IMR-90 (cell line): ENCODE measurements at regions not wholly inside any gene's neighbourhood (a gene's known extent, or its start where the extent isn't known, plus 50 kb on each side); places are given as distances from the start of the nearest gene placed in this dataset.

Source experiments
- ATAC-seq: fragments of 200-7000 bp; cut with Tn5 transposase; 2 replicates; pipeline ENCODE4 v1.9.1; 2020; ENCODE audit warnings: low read depth, mild to moderate bottlenecking, moderate library complexity
- BruUV-seq: library from RNA; stranded (reverse); fragments of 400-500 nt; replicated peaks from 2 replicates; lab custom pipeline; 2021; lab: Mats Ljungman, UMichigan
- CTCF ChIA-PET: fragments of 300-600 bp; formaldehyde crosslinking; extraction: SDS; loops from one replicate; lab custom pipeline; 2021; ENCODE audit warnings: antibody characterized with exemption; lab: Yijun Ruan, JAX
- POLR2A ChIA-PET: fragments of 300-600 bp; sonication (Branson Sonifier 250); formaldehyde crosslinking; loops from one replicate; lab custom pipeline; 2022; ENCODE audit warnings: antibody characterized with exemption; ENCODE audit not compliant: unreplicated experiment; lab: Charles Lee
- DNase-seq: peaks from one replicate; pipeline ENCODE4 v3.0.0; 2013
- H2AFZ ChIP-seq: replicated peaks from 2 replicates; pipeline ENCODE3; 2013; ENCODE audit warnings: low read length, mild to moderate bottlenecking; ENCODE audit not compliant: poor library complexity
- H2AK5ac ChIP-seq: 2 replicates; pipeline ENCODE4 v1.6.1; 2013; ENCODE audit warnings: low read depth, low read length, inconsistent platforms
- H2AK9ac ChIP-seq: replicated peaks from 2 replicates; pipeline ENCODE3; 2013; ENCODE audit warnings: mild to moderate bottlenecking, low read depth, low read length, moderate library complexity; ENCODE audit not compliant: poor library complexity
- H2BK120ac ChIP-seq: 2 replicates; pipeline ENCODE4 v1.6.1; 2013; ENCODE audit warnings: low read depth, low read length, inconsistent platforms
- H2BK15ac ChIP-seq: 3 replicates; pipeline ENCODE4 v1.6.1; 2013; ENCODE audit warnings: low read depth, low read length, inconsistent platforms
- H2BK20ac ChIP-seq: 2 replicates; pipeline ENCODE4 v1.6.1; 2013; ENCODE audit warnings: low read depth, mild to moderate bottlenecking, inconsistent platforms, low read length, moderate library complexity
- H2BK5ac ChIP-seq: 2 replicates; pipeline ENCODE4 v1.6.1; 2013; ENCODE audit warnings: mild to moderate bottlenecking, low read depth, low read length, inconsistent platforms; ENCODE audit not compliant: poor library complexity, severe bottlenecking
- H3K14ac ChIP-seq: replicated peaks from 2 replicates; pipeline ENCODE4 v1.6.1; 2013; ENCODE audit warnings: low read depth, low read length, inconsistent platforms
- H3K18ac ChIP-seq: 2 replicates; pipeline ENCODE4 v1.6.1; 2013; ENCODE audit warnings: low read depth, low read length, control low read depth
- H3K23ac ChIP-seq: 2 replicates; pipeline ENCODE4 v1.6.1; 2013; ENCODE audit warnings: low read depth, low read length, inconsistent platforms
- H3K27ac ChIP-seq: 2 replicates; pipeline ENCODE4 v1.5.1; 2013; ENCODE audit warnings: mild to moderate bottlenecking, control low read depth, low read length; ENCODE audit not compliant: insufficient read depth
- H3K27me3 ChIP-seq: 2 replicates; pipeline ENCODE4 v1.6.1; 2013; ENCODE audit warnings: low read length; ENCODE audit not compliant: control insufficient read depth, insufficient read depth
- H3K36me3 ChIP-seq: 2 replicates; pipeline ENCODE4 v1.6.1; 2013; ENCODE audit warnings: low read length, mixed read lengths; ENCODE audit not compliant: control insufficient read depth, insufficient read depth
- H3K4ac ChIP-seq: 2 replicates; pipeline ENCODE4 v1.6.1; 2013; ENCODE audit warnings: low read depth, low read length, inconsistent platforms
- H3K4me1 ChIP-seq: 2 replicates; pipeline ENCODE4 v1.6.1; 2013; ENCODE audit warnings: low read length, mixed read lengths; ENCODE audit not compliant: control insufficient read depth, insufficient read depth
- H3K4me2 ChIP-seq: 2 replicates; pipeline ENCODE4 v1.6.1; 2013; ENCODE audit warnings: low read depth, mild to moderate bottlenecking, control low read depth, low read length, moderate library complexity
- H3K4me3 ChIP-seq: 2 replicates; pipeline ENCODE4 v1.5.1; 2013; ENCODE audit warnings: low read depth, mild to moderate bottlenecking, control low read depth, low read length, moderate library complexity; ENCODE audit not compliant: insufficient read depth
- H3K56ac ChIP-seq: 2 replicates; pipeline ENCODE4 v1.6.1; 2013; ENCODE audit warnings: low read length, inconsistent platforms; ENCODE audit not compliant: insufficient read depth; ENCODE audit errors: extremely low read depth
- H3K79me1 ChIP-seq, 2 experiments: 2 replicates each; pipeline ENCODE4 v1.6.1; 2013; ENCODE audit warnings: low read length in 2 of 2, inconsistent platforms in 1 of 2, low read depth in 1 of 2
- H3K9ac ChIP-seq: 2 replicates; pipeline ENCODE4 v1.6.1; 2013; ENCODE audit warnings: low read depth, low read length, control low read depth
- H3K9me1 ChIP-seq: 2 replicates; pipeline ENCODE4 v1.6.1; 2013; ENCODE audit warnings: low read length, inconsistent platforms; ENCODE audit not compliant: insufficient read depth
- H3K9me3 ChIP-seq: 2 replicates; pipeline ENCODE4 v1.6.1; 2013; ENCODE audit warnings: low read length; ENCODE audit not compliant: control insufficient read depth, insufficient read depth
- H4K20me1 ChIP-seq: 2 replicates; pipeline ENCODE4 v1.6.1; 2013; ENCODE audit warnings: low read length, inconsistent platforms; ENCODE audit not compliant: insufficient read depth
- H4K5ac ChIP-seq: 2 replicates; pipeline ENCODE4 v1.6.1; 2013; ENCODE audit warnings: mild to moderate bottlenecking, low read depth, low read length, control low read depth
- H4K8ac ChIP-seq, 2 experiments: 2 replicates each; pipeline ENCODE4 v1.6.1; 2013; ENCODE audit warnings: low read depth in 2 of 2, low read length in 2 of 2, control low read depth in 1 of 2, inconsistent platforms in 1 of 2
- H4K91ac ChIP-seq: 2 replicates; pipeline ENCODE4 v1.6.1; 2013; ENCODE audit warnings: low read depth, low read length, inconsistent platforms; ENCODE audit not compliant: insufficient read depth
- FOS ChIP-seq: fragments of 150-350 bp; IDR thresholded peaks from 2 replicates; pipeline ENCODE4 v1.6.1; 2016; ENCODE audit warnings: low read depth, low read length
- WGBS, 2 experiments: methylation state at CpG; one replicate each; pipeline versions ENCODE4 v1.1.5 to v1.1.7; 2013; ENCODE audit warnings: missing lambda C conversion rate in 2 of 2; ENCODE audit not compliant: insufficient read length in 1 of 2; ENCODE audit errors: extremely low coverage in 2 of 2; 5-methylcytosine and 5-hydroxymethylcytosine counted together
- dilution Hi-C: fragments of 300-500 bp; cut with HindIII; formaldehyde crosslinking; loops from one replicate; pipeline ENCODE4 v1.14.3; 2018; ENCODE audit warnings: low sequenced_read_pairs; ENCODE audit not compliant: unreplicated experiment
- in situ Hi-C: fragments of 300-500 bp; cut with MboI; formaldehyde crosslinking; loops from 3 replicates; pipeline ENCODE4 v1.14.3; 2019; ENCODE audit warnings: low sequenced_read_pairs, inconsistent platforms, mixed read lengths
- intact Hi-C: fragments of 100-400 bp; cut with micrococcal nuclease; formaldehyde crosslinking; loops from 2 replicates; pipeline ENCODE4 v1.10.0; 2022

- dilution Hi-C loops: no loop called here
- Histone ChIP-seq H3K9me3 (no peaks in the 10 kb centered on the region), H3K27me3 (peaks cover 26% of the 10 kb centered on the region), H3K27ac (no peak overlapping the region), H2BK120ac (no peak overlapping the region), H2BK15ac (no peak overlapping the region), H3K9me1 (no peaks in the 10 kb centered on the region; the same call in 1 of the 2 replicates), H4K5ac (no peak overlapping the region), H4K8ac (no peak overlapping the region), H2AK9ac (no peak overlapping the region), H3K4me2 (no peak overlapping the region), H3K23ac (no peak overlapping the region), H2BK5ac (no peak overlapping the region), H3K14ac (no peak overlapping the region), H2AFZ (no peak overlapping the region), H3K4ac (no peak overlapping the region), H3K79me1 (no peaks in the 10 kb centered on the region), H3K4me1 (no peaks in the 10 kb centered on the region), H4K91ac (no peak overlapping the region), H4K20me1 (no peaks in the 10 kb centered on the region), H2BK20ac (no peak overlapping the region), H2AK5ac (no peak overlapping the region), H3K9ac (no peak overlapping the region), H3K18ac (no peak overlapping the region), H3K36me3 (no peaks in the 10 kb centered on the region), H3K4me3 (no peak overlapping the region), H3K56ac (no peak overlapping the region)
- intact Hi-C loops: no loop called here
- no peak for TF ChIP-seq FOS
- POLR2A ChIA-PET: interaction anchor here (0.5 kb wide), 1 partner anchor 36 kb away, joined by 4 read pairs; no protein-coding TSS in a partner anchor
- no TSS peak for BruUV-seq
- no peak for ATAC-seq
- CTCF ChIA-PET: no interaction called here
- WGBS, 2 experiments: no CpG with 5 or more reads among the region's 6 CpGs
- no peak for DNase-seq
- in situ Hi-C loops: no loop called here
Measured at GRCh38 chr10:62514079-62514693, 140.0 kb downstream of the ZNF365 start.
